ENCODE measurements at regions not wholly inside any gene's neighbourhood (a gene's known extent, or its start where the extent isn't known, plus 50 kb on each side); places are given as distances from the start of the nearest gene placed in this dataset.

DNA sequence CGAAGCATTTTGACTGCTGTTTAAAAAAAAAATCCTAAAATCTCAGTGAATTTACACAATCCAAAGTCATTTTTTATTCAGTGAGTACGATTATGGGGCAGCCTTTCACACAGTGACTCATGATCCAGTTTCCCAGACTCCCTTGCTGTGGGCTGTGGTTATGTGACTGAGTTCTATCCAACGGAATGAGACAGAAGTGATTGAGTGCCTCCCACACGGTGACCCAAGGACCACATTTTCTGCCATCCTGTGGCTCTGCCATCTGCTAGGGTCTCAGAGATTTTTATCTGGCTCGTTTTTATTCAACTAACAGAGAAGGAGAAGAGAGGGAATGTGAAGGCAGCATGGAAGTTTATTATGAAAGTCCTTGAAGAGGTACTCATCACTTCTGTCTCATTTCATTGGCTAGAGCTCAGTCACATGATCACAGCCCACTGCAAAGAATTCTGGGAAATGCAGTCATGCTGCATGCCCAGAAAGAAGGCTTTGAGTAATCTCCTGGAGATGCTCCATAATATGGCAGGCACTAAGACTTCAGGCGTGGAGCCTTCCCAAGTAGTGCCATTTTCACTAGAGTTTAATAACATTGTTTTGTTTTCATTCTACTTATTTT, 999.4 kb downstream of the UQCRFS1 start:
- no peak overlapping the region for H3K9ac ChIP-seq (ENCODE audit: low read depth, low read length)
- no peak overlapping the region for H3K4me2 ChIP-seq (ENCODE audit: low read length)

DNA sequence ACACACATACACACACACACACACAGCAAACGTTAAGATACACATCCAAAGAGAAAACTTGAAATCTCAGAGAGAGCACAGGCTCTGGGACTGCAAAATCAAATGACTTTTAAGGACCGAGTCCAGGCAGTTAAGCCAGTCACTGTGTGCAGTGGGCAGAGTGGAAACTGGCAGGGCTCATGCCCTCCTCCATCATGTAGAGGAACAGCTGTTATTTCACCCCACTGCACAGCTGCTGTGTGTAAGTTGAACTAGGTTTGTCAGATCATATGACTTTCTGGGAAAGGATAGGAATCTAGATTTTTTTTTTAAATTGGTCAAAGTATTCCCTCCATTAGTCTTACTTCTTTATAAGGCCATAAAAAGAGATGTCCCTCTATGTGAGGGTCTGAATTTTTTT, 1002.1 kb downstream of the UQCRFS1 start:
- no peak overlapping the region for H3K4me2 ChIP-seq (ENCODE audit: low read length)
- no peaks in the 10 kb centered on the region for H3K36me3 ChIP-seq (ENCODE audit: insufficient read depth, low read length)
- H3K4me1 ChIP-seq (ENCODE audit: control insufficient read depth, insufficient read depth, low read length): no peaks in the 10 kb centered on the region

More for the DNA sequence above, 999.4 kb downstream of the UQCRFS1 start:
- Histone ChIP-seq H3K27me3 (ENCODE audit: control insufficient read depth, insufficient read depth, low read length) (no peaks in the 10 kb centered on the region), H3K4me1 (ENCODE audit: control insufficient read depth, insufficient read depth, low read length) (no peaks in the 10 kb centered on the region), H3K9me3 (replicated peaks; ENCODE audit: low read length) (no peaks in the 10 kb centered on the region), H3K36me3 (ENCODE audit: insufficient read depth, low read length) (no peaks in the 10 kb centered on the region), H3K4me3 (ENCODE audit: low read length) (no peak overlapping the region)

DNA sequence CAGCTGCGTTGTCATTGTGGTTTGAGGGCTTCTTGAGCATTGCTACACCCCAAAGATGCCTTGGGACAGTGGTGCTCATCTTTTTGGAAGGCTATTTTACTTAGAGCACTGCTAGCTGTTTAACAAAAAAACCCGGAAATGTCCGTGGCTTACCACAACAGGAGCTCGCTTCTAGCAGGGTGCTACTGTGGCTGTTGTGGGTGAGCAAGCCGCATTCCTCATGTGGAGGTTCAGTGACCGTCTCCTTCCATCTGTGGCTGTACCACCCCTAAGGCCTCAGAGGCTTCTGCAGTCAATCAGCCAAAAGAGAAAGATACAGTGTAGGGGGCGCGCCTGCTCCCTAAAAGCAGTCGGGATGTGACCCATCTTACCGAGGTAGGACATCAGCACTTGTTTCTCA, 1004.2 kb downstream of the UQCRFS1 start:
- Histone ChIP-seq H3K4me2 (ENCODE audit: low read length) (no peak overlapping the region), H3K9ac (ENCODE audit: low read depth, low read length) (no peak overlapping the region), H3K4me3 (ENCODE audit: low read length) (no peak overlapping the region), H3K4me1 (ENCODE audit: control insufficient read depth, insufficient read depth, low read length) (no peaks in the 10 kb centered on the region), H3K9me3 (replicated peaks; ENCODE audit: low read length) (no peaks in the 10 kb centered on the region), H3K36me3 (ENCODE audit: insufficient read depth, low read length) (no peaks in the 10 kb centered on the region), H3K27me3 (ENCODE audit: control insufficient read depth, insufficient read depth, low read length) (no peaks in the 10 kb centered on the region)

More for the DNA sequence above, 1002.1 kb downstream of the UQCRFS1 start:
- Histone ChIP-seq H3K27me3 (ENCODE audit: control insufficient read depth, insufficient read depth, low read length) (no peaks in the 10 kb centered on the region), H3K9me3 (replicated peaks; ENCODE audit: low read length) (no peaks in the 10 kb centered on the region), H3K9ac (ENCODE audit: low read depth, low read length) (no peak overlapping the region), H3K4me3 (ENCODE audit: low read length) (no peak overlapping the region)

DNA sequence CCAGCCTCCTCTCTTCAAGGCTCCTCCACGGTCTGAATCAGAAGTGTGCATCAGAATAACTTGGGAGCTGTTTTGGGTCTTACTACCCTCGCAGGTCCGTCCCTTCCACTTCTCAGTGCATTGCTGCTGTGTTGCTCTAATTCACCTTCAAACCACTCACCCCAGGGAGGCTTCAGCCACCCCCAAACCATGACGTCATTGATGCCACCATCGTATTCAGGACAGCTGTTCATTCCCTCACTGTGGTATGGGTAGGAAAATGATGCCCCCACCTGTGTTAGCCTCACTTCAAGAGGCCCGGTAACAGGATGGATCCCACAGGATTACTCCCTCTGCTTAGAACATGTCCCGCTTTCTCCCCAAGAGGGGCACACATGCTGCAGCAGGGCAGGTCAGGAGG, 1005.7 kb downstream of the UQCRFS1 start:
- Histone ChIP-seq H3K4me2 (ENCODE audit: low read length) (no peak overlapping the region), H3K27me3 (ENCODE audit: control insufficient read depth, insufficient read depth, low read length) (no peaks in the 10 kb centered on the region), H3K9me3 (replicated peaks; ENCODE audit: low read length) (no peaks in the 10 kb centered on the region)

DNA sequence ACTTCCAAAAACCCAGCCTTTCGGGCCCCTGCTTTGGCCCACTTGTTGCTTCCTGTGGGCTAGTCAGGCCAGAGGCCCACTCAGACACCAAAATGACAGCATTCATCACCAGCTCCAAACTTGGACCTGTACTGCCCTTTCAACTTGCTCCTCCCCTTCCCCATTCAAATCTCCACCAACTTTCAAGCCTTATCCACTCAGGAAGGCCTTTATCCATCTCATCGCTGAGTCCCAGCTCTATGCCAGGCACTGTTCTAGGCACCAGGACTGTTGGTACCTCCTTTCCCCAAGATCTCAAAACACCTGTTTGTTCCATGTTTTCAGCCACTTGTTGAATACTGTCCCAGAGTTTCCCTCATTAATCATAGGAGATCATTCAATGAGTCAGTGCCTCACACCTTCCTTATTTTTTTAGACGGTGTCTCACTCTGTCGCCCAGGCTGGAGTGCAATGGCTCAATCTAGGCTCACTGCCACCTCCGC, 1011.4 kb downstream of the UQCRFS1 start:
- no peaks in the 10 kb centered on the region for H3K27me3 ChIP-seq (ENCODE audit: control insufficient read depth, insufficient read depth, low read length)
- H3K4me1 ChIP-seq (ENCODE audit: control insufficient read depth, insufficient read depth, low read length): no peaks in the 10 kb centered on the region
- no peak overlapping the region for H3K4me3 ChIP-seq (ENCODE audit: low read length)
- H3K9me3 ChIP-seq (replicated peaks; ENCODE audit: low read length): peaks cover 4% of the 10 kb centered on the region
- H3K9ac ChIP-seq (ENCODE audit: low read depth, low read length): no peak overlapping the region
- H3K36me3 ChIP-seq (ENCODE audit: insufficient read depth, low read length): no peaks in the 10 kb centered on the region
- no peak overlapping the region for H3K4me2 ChIP-seq (ENCODE audit: low read length)

More for the DNA sequence above, 1005.7 kb downstream of the UQCRFS1 start:
- Histone ChIP-seq H3K36me3 (ENCODE audit: insufficient read depth, low read length) (no peaks in the 10 kb centered on the region), H3K9ac (ENCODE audit: low read depth, low read length) (no peak overlapping the region), H3K4me1 (ENCODE audit: control insufficient read depth, insufficient read depth, low read length) (no peaks in the 10 kb centered on the region), H3K4me3 (ENCODE audit: low read length) (no peak overlapping the region)

DNA sequence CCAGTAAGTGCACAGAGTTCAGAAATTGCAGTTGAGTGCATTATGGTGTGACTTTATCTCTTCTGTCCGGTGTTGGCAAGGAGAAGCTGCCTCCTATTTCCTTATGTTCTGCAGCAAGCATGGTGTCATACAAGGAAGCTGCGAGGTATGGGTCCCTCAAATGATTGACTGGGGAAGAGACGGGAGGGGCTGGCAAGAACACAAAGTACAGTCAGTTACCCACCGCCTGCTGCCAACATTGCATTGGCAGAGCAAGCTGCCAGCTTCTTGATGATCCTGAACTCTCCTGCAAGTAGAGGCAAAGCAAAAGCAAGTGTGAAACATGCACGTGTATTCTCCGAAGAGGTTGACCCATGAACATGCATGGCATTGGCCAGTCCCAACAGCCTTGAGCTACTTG, 1013.6 kb downstream of the UQCRFS1 start:
- Histone ChIP-seq H3K9me3 (replicated peaks; ENCODE audit: low read length) (peaks cover 4% of the 10 kb centered on the region), H3K36me3 (ENCODE audit: insufficient read depth, low read length) (no peaks in the 10 kb centered on the region), H3K27me3 (ENCODE audit: control insufficient read depth, insufficient read depth, low read length) (no peaks in the 10 kb centered on the region), H3K4me3 (ENCODE audit: low read length) (no peak overlapping the region), H3K9ac (ENCODE audit: low read depth, low read length) (no peak overlapping the region), H3K4me1 (ENCODE audit: control insufficient read depth, insufficient read depth, low read length) (no peaks in the 10 kb centered on the region), H3K4me2 (ENCODE audit: low read length) (no peak overlapping the region)

DNA sequence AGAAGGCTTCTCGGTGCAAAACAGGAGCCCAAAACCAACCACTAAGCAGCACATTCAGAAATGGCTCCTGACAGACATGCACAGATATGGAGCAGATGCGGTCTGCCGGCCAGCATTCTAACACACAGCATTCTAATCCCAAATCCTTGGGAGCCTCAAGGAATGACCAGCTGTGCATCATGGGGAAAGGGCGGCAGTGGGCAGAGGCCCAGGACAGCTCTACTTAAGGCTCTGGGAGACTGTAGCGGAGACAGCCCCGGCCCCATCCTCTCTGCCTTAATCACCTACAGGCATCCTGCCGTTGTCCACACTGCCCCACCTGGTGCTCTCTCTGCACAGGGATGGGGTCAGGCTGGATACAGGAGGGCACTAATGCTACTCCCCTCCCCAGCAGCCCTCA, 1016.0 kb downstream of the UQCRFS1 start:
- H3K4me2 ChIP-seq (ENCODE audit: low read length): no peak overlapping the region
- H3K27me3 ChIP-seq (ENCODE audit: control insufficient read depth, insufficient read depth, low read length): no peaks in the 10 kb centered on the region
- no peak overlapping the region for H3K4me3 ChIP-seq (ENCODE audit: low read length)
- no peak overlapping the region for H3K9ac ChIP-seq (ENCODE audit: low read depth, low read length)
- peaks cover 6% of the 10 kb centered on the region for H3K9me3 ChIP-seq (replicated peaks; ENCODE audit: low read length)
- H3K36me3 ChIP-seq (ENCODE audit: insufficient read depth, low read length): no peaks in the 10 kb centered on the region
- H3K4me1 ChIP-seq (ENCODE audit: control insufficient read depth, insufficient read depth, low read length): no peaks in the 10 kb centered on the region

DNA sequence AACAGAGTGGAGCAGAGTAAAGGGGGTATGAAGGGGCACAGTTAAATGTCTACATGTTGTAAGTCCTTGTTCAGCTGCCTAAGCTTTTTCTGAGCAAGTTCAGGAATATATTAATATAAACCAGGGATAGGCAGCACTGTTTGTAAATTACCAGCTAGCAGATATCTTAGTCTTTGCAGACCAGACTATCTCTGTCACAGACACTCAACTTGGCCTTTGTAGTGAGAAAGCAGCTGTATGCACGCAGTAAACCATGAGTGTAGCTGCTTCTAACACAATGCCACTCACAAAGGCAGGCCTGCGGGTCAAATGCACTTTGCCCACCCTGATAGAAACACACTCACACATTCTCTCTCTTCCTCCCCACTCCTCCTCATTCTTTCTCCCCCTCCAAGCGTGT, 1016.9 kb downstream of the UQCRFS1 start:
- H3K27me3 ChIP-seq (ENCODE audit: control insufficient read depth, insufficient read depth, low read length): no peaks in the 10 kb centered on the region
- no peaks in the 10 kb centered on the region for H3K36me3 ChIP-seq (ENCODE audit: insufficient read depth, low read length)
- no peak overlapping the region for H3K4me2 ChIP-seq (ENCODE audit: low read length)
- H3K4me1 ChIP-seq (ENCODE audit: control insufficient read depth, insufficient read depth, low read length): no peaks in the 10 kb centered on the region
- H3K9me3 ChIP-seq (replicated peaks; ENCODE audit: low read length): peaks cover 3% of the 10 kb centered on the region
- H3K4me3 ChIP-seq (ENCODE audit: low read length): no peak overlapping the region
- H3K9ac ChIP-seq (ENCODE audit: low read depth, low read length): no peak overlapping the region

DNA sequence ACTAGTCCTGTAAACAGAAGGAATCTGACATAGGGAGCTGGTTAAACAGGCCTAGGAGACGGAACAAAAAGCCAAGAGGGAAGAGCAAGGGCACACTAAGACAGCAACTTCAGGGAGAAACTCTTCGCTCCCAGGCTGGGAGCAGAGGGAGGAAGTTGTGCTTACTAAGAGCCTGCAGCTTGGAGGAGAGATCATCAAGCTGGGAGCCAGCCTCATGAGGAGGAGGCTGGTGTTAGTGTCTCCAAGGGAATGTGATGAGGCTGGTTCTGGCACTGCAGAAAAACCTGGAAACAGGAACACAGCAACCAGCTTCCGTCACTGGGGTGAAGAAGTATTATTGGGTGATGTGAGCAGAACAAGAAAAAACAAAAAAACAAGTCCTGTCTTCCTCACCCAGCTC, 1027.3 kb downstream of the UQCRFS1 start:
- H3K9ac ChIP-seq (ENCODE audit: low read depth, low read length): no peak overlapping the region
- H3K4me2 ChIP-seq (ENCODE audit: low read length): no peak overlapping the region
- no peaks in the 10 kb centered on the region for H3K4me1 ChIP-seq (ENCODE audit: control insufficient read depth, insufficient read depth, low read length)
- H3K4me3 ChIP-seq (ENCODE audit: low read length): no peak overlapping the region
- H3K9me3 ChIP-seq (replicated peaks; ENCODE audit: low read length): peaks cover 5% of the 10 kb centered on the region
- no peaks in the 10 kb centered on the region for H3K36me3 ChIP-seq (ENCODE audit: insufficient read depth, low read length)
- H3K27me3 ChIP-seq (ENCODE audit: control insufficient read depth, insufficient read depth, low read length): no peaks in the 10 kb centered on the region

DNA sequence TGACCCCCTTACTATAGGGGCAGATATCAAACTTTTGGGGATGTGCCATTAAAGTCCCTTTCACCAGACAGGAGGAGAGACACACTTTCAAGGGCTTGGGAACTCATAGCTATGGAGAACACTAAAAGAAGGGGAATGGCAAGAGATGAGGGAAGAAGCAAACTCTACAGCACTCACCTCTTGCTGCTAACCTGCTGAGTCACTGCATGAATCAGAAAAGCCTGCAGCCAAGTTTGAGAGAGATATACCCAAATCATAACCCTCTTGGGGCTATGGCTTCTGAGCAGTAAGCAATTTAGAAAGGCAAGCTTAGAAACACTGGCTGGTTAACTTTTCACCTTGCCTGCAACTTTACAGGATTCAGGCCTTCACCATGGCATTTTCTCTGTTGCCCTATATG, 1028.0 kb downstream of the UQCRFS1 start:
- no peak overlapping the region for H3K4me2 ChIP-seq (ENCODE audit: low read length)

DNA sequence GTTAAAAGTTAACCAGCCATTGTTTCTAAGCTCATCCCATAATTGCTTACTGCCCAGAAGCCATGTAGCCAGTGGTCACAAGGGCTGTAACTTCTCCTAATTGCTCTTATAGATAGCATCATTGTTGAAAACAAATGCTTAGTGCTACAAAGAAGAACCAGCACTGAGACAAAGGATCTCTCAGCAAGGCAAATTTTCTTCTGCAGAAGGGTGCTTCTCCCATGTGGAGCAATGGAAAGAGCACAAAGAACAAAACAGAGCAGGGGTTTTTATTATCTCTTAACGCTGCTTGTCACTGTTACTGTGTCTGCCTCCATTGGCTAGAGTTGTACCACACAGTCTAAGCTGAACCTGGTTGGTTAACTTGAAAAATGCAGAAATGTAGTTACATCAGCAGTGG, 1036.8 kb downstream of the UQCRFS1 start:
- Histone ChIP-seq H3K4me3 (ENCODE audit: low read length) (no peak overlapping the region), H3K4me1 (ENCODE audit: control insufficient read depth, insufficient read depth, low read length) (no peaks in the 10 kb centered on the region), H3K9ac (ENCODE audit: low read depth, low read length) (no peak overlapping the region), H3K4me2 (ENCODE audit: low read length) (no peak overlapping the region), H3K9me3 (replicated peaks; ENCODE audit: low read length) (peaks cover 6% of the 10 kb centered on the region), H3K27me3 (ENCODE audit: control insufficient read depth, insufficient read depth, low read length) (no peaks in the 10 kb centered on the region), H3K36me3 (ENCODE audit: insufficient read depth, low read length) (no peaks in the 10 kb centered on the region)

More for the DNA sequence above, 1028.0 kb downstream of the UQCRFS1 start:
- H3K27me3 ChIP-seq (ENCODE audit: control insufficient read depth, insufficient read depth, low read length): no peaks in the 10 kb centered on the region
- peaks cover 5% of the 10 kb centered on the region for H3K9me3 ChIP-seq (replicated peaks; ENCODE audit: low read length)
- H3K4me1 ChIP-seq (ENCODE audit: control insufficient read depth, insufficient read depth, low read length): no peaks in the 10 kb centered on the region
- H3K9ac ChIP-seq (ENCODE audit: low read depth, low read length): no peak overlapping the region
- no peak overlapping the region for H3K4me3 ChIP-seq (ENCODE audit: low read length)
- H3K36me3 ChIP-seq (ENCODE audit: insufficient read depth, low read length): no peaks in the 10 kb centered on the region

DNA sequence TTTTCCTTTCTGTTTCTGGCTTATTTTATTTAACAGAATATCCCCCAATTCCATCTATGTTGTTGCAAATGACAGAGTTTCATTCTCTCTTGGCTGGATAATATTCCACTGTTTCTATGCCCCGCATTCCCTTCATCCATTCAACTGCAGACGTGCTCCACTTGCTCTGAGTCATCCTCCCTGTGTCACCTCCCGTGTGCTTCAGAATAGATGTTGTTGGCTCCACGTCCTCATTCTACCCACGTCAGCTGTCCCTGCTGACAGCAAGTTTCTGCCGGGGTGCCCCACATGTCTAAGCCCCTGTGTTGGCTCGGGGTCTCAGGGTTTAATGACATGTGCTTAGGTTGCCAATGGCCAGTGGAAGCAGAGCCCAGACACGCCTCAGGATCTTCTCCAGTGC, 1041.0 kb downstream of the UQCRFS1 start:
- H3K27me3 ChIP-seq (ENCODE audit: control insufficient read depth, insufficient read depth, low read length): no peaks in the 10 kb centered on the region
- no peak overlapping the region for H3K4me3 ChIP-seq (ENCODE audit: low read length)
- H3K36me3 ChIP-seq (ENCODE audit: insufficient read depth, low read length): no peaks in the 10 kb centered on the region
- peaks cover 6% of the 10 kb centered on the region for H3K9me3 ChIP-seq (replicated peaks; ENCODE audit: low read length)
- H3K4me2 ChIP-seq (ENCODE audit: low read length): no peak overlapping the region
- H3K9ac ChIP-seq (ENCODE audit: low read depth, low read length): no peak overlapping the region
- H3K4me1 ChIP-seq (ENCODE audit: control insufficient read depth, insufficient read depth, low read length): no peaks in the 10 kb centered on the region
